Trophoblast cell (in vitro differentiated cells and primary cell): ENCODE measurements at regions not wholly inside any gene's neighbourhood (a gene's known extent, or its start where the extent isn't known, plus 50 kb on each side); places are given as distances from the start of the nearest gene placed in this dataset.
A peak's percentile ranks its signal among the peaks of the same experiment; 100 is the strongest.

ENCODE experiments used
- DNase-seq, 2 donors: peaks; one replicate each; pipeline ENCODE4 v3.0.0-alpha.2; 2016
- H2AFZ ChIP-seq: 2 replicates; pipeline ENCODE4 v1.6.1; 2013; ENCODE audit warnings: low read length, moderate library complexity, mild to moderate bottlenecking; ENCODE audit not compliant: insufficient read depth, poor library complexity
- H2AK5ac ChIP-seq: 2 replicates; pipeline ENCODE4 v1.6.1; 2013; ENCODE audit warnings: mild to moderate bottlenecking, low read length
- H2BK120ac ChIP-seq: 2 replicates; pipeline ENCODE4 v1.6.1; 2013; ENCODE audit warnings: low read length, mild to moderate bottlenecking, moderate library complexity; ENCODE audit not compliant: insufficient read depth, poor library complexity
- H2BK12ac ChIP-seq: 2 replicates; pipeline ENCODE4 v1.6.1; 2013; ENCODE audit warnings: mild to moderate bottlenecking, low read length, moderate library complexity
- H2BK5ac ChIP-seq: 2 replicates; pipeline ENCODE4 v1.6.1; 2013; ENCODE audit warnings: low read length, low read depth, moderate library complexity, mild to moderate bottlenecking; ENCODE audit not compliant: poor library complexity
- H3K14ac ChIP-seq: 2 replicates; pipeline ENCODE4 v1.6.1; 2013; ENCODE audit warnings: mild to moderate bottlenecking, low read length
- H3K18ac ChIP-seq: 2 replicates; pipeline ENCODE4 v1.6.1; 2013; ENCODE audit warnings: mild to moderate bottlenecking, low read length
- H3K23ac ChIP-seq: 2 replicates; pipeline ENCODE4 v1.6.1; 2013; ENCODE audit warnings: low read length
- H3K27ac ChIP-seq: 2 replicates; pipeline ENCODE4 v1.5.1; 2013; ENCODE audit warnings: low read depth, mild to moderate bottlenecking, inconsistent platforms, low read length, moderate library complexity
- H3K27me3 ChIP-seq: 2 replicates; pipeline ENCODE4 v1.6.1; 2013; ENCODE audit warnings: inconsistent platforms, mild to moderate bottlenecking, low read length, moderate library complexity; ENCODE audit not compliant: insufficient read depth
- H3K36me3 ChIP-seq, 2 experiments: 1 replicate in 1 of 2; 2 replicates in 1 of 2; pipeline ENCODE4 v1.6.1; 2013; ENCODE audit warnings: low read length in 2 of 2, mild to moderate bottlenecking in 2 of 2, moderate library complexity in 1 of 2; ENCODE audit not compliant: insufficient read depth in 2 of 2, control insufficient read depth in 1 of 2
- H3K4ac ChIP-seq: 2 replicates; pipeline ENCODE4 v1.6.1; 2013; ENCODE audit warnings: low read depth, mild to moderate bottlenecking, low read length, moderate library complexity
- H3K4me1 ChIP-seq, 2 experiments: 1 replicate in 1 of 2; 2 replicates in 1 of 2; pipeline ENCODE4 v1.6.1; 2013; ENCODE audit warnings: low read length in 2 of 2, mild to moderate bottlenecking in 2 of 2, moderate library complexity in 1 of 2; ENCODE audit not compliant: insufficient read depth in 2 of 2, control insufficient read depth in 1 of 2
- H3K4me2 ChIP-seq: 2 replicates; pipeline ENCODE4 v1.6.1; 2013; ENCODE audit warnings: inconsistent platforms, mild to moderate bottlenecking, low read length, moderate library complexity
- H3K4me3 ChIP-seq: 2 replicates; pipeline ENCODE4 v1.5.1; 2013; ENCODE audit warnings: mild to moderate bottlenecking, low read depth, low read length, inconsistent platforms
- H3K79me1 ChIP-seq: one replicate; pipeline ENCODE4 v1.6.1; 2013; ENCODE audit warnings: low read length
- H3K79me2 ChIP-seq: 2 replicates; pipeline ENCODE4 v1.6.1; 2013; ENCODE audit warnings: low read length, mild to moderate bottlenecking; ENCODE audit not compliant: control insufficient read depth, insufficient read depth, poor library complexity
- H3K9ac ChIP-seq: 2 replicates; pipeline ENCODE4 v1.6.1; 2013; ENCODE audit warnings: mild to moderate bottlenecking, low read length
- H3K9me3 ChIP-seq: 2 replicates; pipeline ENCODE4 v1.6.1; 2013; ENCODE audit warnings: low read depth, mild to moderate bottlenecking, control low read depth, inconsistent platforms, low read length; ENCODE audit not compliant: insufficient read depth
- H4K12ac ChIP-seq: 2 replicates; pipeline ENCODE4 v1.6.1; 2013; ENCODE audit warnings: low read depth, mild to moderate bottlenecking, low read length, moderate library complexity
- H4K8ac ChIP-seq: 2 replicates; pipeline ENCODE4 v1.6.1; 2013; ENCODE audit warnings: low read depth, mild to moderate bottlenecking, low read length, moderate library complexity
- H4K91ac ChIP-seq: one replicate; pipeline ENCODE4 v1.6.1; 2013; ENCODE audit warnings: low read depth, mild to moderate bottlenecking, low read length, moderate library complexity
- WGBS: extraction: QIAGEN DNeasy Blood & Tissue Kit; methylation state at CpG from one replicate; pipeline ENCODE4 v1.1.7; 2013; ENCODE audit warnings: missing lambda C conversion rate; ENCODE audit not compliant: insufficient read length, insufficient coverage; ENCODE audit errors: extremely low coverage; 5-methylcytosine and 5-hydroxymethylcytosine counted together

- DNase-seq, result peak; percentile 69 to 86
- WGBS, result no CpG with 5 or more reads among the region's 2 CpGs
- peak overlapping the region; percentile 66 for H3K27ac ChIP-seq
Measured at GRCh38 chr9:25562101-25562500, 116.1 kb downstream of the TUSC1 start.

GRCh38 chr9:25557645-25558300 is 120.5 kb downstream of the TUSC1 start:
- Histone ChIP-seq H3K27ac (no peak overlapping the region), H2BK12ac (no peak overlapping the region), H3K27me3 (no peaks in the 10 kb centered on the region), H4K12ac (no peak overlapping the region), H3K9ac (no peak overlapping the region), H3K4me1 (peaks cover 0 to 2% of the 10 kb centered on the region in 2 experiments), H4K91ac (no peak overlapping the region), H3K18ac (no peak overlapping the region), H3K9me3 (no peaks in the 10 kb centered on the region), H3K4me3 (no peak overlapping the region), H2AK5ac (no peak overlapping the region), H3K23ac (no peak overlapping the region), H4K8ac (no peak overlapping the region), H2BK5ac (no peak overlapping the region), H3K4me2 (no peak overlapping the region), H3K14ac (no peak overlapping the region), H2BK120ac (no peak overlapping the region), H3K79me2 (no peaks in the 10 kb centered on the region), H3K79me1 (peaks cover 2% of the 10 kb centered on the region), H2AFZ (no peak overlapping the region), H3K4ac (no peak overlapping the region), H3K36me3 (peaks cover 0 to 2% of the 10 kb centered on the region in 2 experiments)
- WGBS, result no CpG with 5 or more reads among the region's 6 CpGs
- peak; percentile 15 to 76 for DNase-seq

More at GRCh38 chr9:25562101-25562500, 116.1 kb downstream of the TUSC1 start:
- no peak overlapping the region for H2BK120ac ChIP-seq
- H3K9me3 ChIP-seq, result no peaks in the 10 kb centered on the region
- no peak overlapping the region for H3K4me2 ChIP-seq
- H2BK12ac ChIP-seq, result peak overlapping the region; percentile 2
- no peak overlapping the region for H3K18ac ChIP-seq
- H3K14ac ChIP-seq, result no peak overlapping the region
- no peak overlapping the region for H3K4me3 ChIP-seq
- H2AK5ac ChIP-seq, result no peak overlapping the region
- H4K12ac ChIP-seq, result no peak overlapping the region
- peaks cover 4% of the 10 kb centered on the region in 2 experiments for H3K4me1 ChIP-seq
- no peaks in the 10 kb centered on the region for H3K79me2 ChIP-seq
- H4K91ac ChIP-seq, result peak overlapping the region; percentile 38
- peaks cover 0 to 2% of the 10 kb centered on the region in 2 experiments for H3K36me3 ChIP-seq
- H3K23ac ChIP-seq, result no peak overlapping the region
- H2AFZ ChIP-seq, result no peak overlapping the region
- H3K4ac ChIP-seq, result no peak overlapping the region
- H2BK5ac ChIP-seq, result no peak overlapping the region
- H3K79me1 ChIP-seq, result peaks cover 4% of the 10 kb centered on the region
- H4K8ac ChIP-seq, result no peak overlapping the region
- no peak overlapping the region for H3K9ac ChIP-seq
- no peaks in the 10 kb centered on the region for H3K27me3 ChIP-seq

- Histone ChIP-seq H3K36me3 (peaks cover 0 to 2% of the 10 kb centered on the region in 2 experiments), H4K91ac (no peak overlapping the region), H3K4me3 (no peak overlapping the region), H4K8ac (no peak overlapping the region), H3K4me2 (no peak overlapping the region), H3K14ac (no peak overlapping the region), H2AK5ac (no peak overlapping the region), H3K23ac (no peak overlapping the region), H3K4me1 (no peaks in the 10 kb centered on the region), H3K79me1 (peaks cover 2% of the 10 kb centered on the region), H2BK120ac (no peak overlapping the region), H3K79me2 (no peaks in the 10 kb centered on the region), H2BK5ac (no peak overlapping the region), H3K27me3 (no peaks in the 10 kb centered on the region), H4K12ac (no peak overlapping the region), H3K18ac (no peak overlapping the region), H3K9ac (no peak overlapping the region), H3K4ac (no peak overlapping the region), H2AFZ (no peak overlapping the region), H2BK12ac (no peak overlapping the region), H3K9me3 (no peaks in the 10 kb centered on the region), H3K27ac (no peak overlapping the region)
- no peak for DNase-seq
- no CpG with 5 or more reads among the region's 1 CpG for WGBS
Measured at GRCh38 chr9:25556540-25556939, 121.7 kb downstream of the TUSC1 start.

- no peak overlapping the region for H2AFZ ChIP-seq
- no peaks in the 10 kb centered on the region for H3K4me1 ChIP-seq
- no peak overlapping the region for H3K4me2 ChIP-seq
- H3K23ac ChIP-seq, result no peak overlapping the region
- no peak overlapping the region for H4K12ac ChIP-seq
- H2BK12ac ChIP-seq, result no peak overlapping the region
- H2BK120ac ChIP-seq, result no peak overlapping the region
- H3K27ac ChIP-seq, result no peak overlapping the region
- H3K79me1 ChIP-seq, result no peaks in the 10 kb centered on the region
- no peak overlapping the region for H2AK5ac ChIP-seq
- no peak overlapping the region for H4K91ac ChIP-seq
- no peak overlapping the region for H3K18ac ChIP-seq
- DNase-seq, result no peak
- H3K4ac ChIP-seq, result no peak overlapping the region
- no peaks in the 10 kb centered on the region for H3K79me2 ChIP-seq
- H3K14ac ChIP-seq, result no peak overlapping the region
- H3K9ac ChIP-seq, result no peak overlapping the region
- H3K9me3 ChIP-seq, result no peaks in the 10 kb centered on the region
- H4K8ac ChIP-seq, result no peak overlapping the region
- no CpG with 5 or more reads among the region's 3 CpGs for WGBS
- no peak overlapping the region for H2BK5ac ChIP-seq
- H3K27me3 ChIP-seq, result no peaks in the 10 kb centered on the region
- H3K36me3 ChIP-seq, result no peaks in the 10 kb centered on the region
- H3K4me3 ChIP-seq, result no peak overlapping the region
Measured at GRCh38 chr9:25548847-25549246, 129.4 kb downstream of the TUSC1 start.
